ELR (cell line): ENCODE measurements at regions not wholly inside any gene's neighbourhood (a gene's known extent, or its start where the extent isn't known, plus 50 kb on each side); places are given as distances from the start of the nearest gene placed in this dataset.

Experiments used
- DNase-seq: peaks from one replicate; pipeline ENCODE4 v3.0.0-alpha.2; 2015; ENCODE audit warnings: low read depth

DNA sequence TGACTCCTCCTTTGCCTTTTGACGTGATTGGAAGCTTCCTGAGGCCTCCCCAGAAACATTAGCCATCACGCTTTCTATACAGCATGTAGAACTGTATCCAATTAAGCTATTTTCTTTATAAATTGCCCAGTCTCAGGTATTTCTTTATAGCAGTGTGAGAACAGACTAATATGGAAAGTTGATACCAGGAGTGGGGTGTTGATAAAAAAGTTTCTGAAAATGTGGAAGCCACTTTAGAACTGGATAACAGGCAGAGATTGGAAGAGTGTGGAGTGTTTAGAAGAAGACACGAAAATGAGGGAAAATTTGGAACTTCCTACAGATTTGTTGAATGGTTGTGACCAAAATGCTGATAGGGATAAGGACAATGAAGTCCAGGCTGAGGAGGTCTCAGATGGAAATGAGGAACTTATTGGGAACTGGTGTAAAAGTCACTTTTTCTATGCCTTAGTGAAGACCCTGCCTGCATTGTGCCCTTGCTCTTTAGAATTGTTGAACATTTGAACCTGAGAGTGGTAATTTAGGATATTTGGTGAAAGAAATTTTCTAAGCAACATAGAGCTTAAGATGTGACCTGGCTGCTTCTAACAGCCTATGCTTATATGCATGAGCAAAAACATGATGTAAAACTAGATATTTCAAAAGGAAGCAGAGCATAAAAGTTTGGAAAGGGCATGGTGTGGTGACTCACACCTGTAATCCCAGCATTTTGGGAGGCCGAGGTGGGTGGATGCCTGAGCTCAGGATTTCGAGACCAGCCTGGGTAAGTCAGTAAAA, 969.7 kb downstream of the DSC3 start:
- DNase-seq: no peak

- DNase-seq: no peak
Observed at GRCh38 chr18:30066288-30066687, 976.3 kb downstream of the DSC3 start.

GRCh38 chr18:30057398-30057797, 985.1 kb downstream of the DSC3 start:
- DNase-seq: no peak

- no peak for DNase-seq
Observed at GRCh38 chr18:30056528-30056927, 986.0 kb downstream of the DSC3 start.

DNA sequence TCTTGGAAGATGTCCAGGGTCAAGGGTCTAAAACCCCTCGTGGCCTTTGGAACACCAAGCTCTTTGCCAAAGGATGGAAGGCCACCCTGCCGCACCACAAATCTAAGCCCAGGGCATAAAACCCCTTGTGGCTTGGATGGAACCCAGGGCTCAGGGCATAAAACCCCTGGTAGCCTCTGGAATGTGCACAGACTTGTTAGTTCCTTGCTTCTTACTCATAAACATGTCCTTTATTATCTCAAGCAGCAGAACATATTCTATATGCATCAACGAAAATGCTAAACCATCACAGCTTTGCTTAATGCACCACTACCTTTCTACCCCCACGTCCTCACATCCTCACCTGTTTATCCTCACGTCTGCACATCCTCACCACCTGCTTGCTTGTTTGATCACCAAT, 998.0 kb downstream of the DSC3 start:
- DNase-seq: no peak

- no peak for DNase-seq
Observed at GRCh38 chr18:30039201-30039600, 1003.3 kb downstream of the DSC3 start.

GRCh38 chr18:30034818-30035217, 1007.7 kb downstream of the DSC3 start:
- DNase-seq: no peak

DNA sequence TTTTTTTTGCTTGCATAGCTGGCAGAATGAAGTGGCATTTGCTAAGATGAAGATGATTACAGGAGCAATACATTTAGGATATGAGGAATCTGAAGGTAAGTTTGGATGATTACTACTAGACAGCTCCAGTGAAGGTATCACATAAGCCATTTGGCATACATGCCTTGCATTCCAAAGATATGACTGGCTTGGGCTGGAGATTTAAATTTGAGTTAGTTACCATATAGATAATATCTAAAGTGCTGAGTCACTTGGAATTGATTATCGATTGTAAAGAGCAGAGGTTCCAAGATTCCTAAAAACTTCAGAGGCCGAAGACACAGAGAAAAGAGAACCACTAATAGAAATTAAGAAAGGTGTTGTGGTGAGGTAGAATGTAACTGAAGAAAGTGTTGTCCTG, 1026.4 kb downstream of the DSC3 start:
- DNase-seq: peak; percentile 54

DNA sequence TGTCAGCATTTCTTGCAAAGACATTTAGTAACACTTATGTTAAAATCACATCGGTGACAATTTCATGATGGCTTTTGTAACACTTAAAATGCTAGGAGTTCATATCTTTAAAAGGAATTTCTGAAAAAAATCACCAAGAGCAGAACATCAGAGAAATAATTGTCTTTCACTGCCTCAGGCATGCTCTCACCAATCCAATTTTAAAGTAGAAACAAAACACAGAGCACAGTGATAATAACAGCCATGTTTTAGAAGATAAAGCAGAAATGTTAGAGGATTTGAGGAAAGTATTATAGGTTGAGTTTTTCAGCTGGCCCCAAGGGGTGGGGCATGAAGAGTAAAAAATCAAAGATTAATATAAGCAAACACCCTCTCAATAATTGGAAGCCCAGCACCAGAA, 1037.6 kb downstream of the DSC3 start:
- DNase-seq: no peak

GRCh38 chr18:29982218-29982617, 1060.3 kb downstream of the DSC3 start:
- no peak for DNase-seq

DNA sequence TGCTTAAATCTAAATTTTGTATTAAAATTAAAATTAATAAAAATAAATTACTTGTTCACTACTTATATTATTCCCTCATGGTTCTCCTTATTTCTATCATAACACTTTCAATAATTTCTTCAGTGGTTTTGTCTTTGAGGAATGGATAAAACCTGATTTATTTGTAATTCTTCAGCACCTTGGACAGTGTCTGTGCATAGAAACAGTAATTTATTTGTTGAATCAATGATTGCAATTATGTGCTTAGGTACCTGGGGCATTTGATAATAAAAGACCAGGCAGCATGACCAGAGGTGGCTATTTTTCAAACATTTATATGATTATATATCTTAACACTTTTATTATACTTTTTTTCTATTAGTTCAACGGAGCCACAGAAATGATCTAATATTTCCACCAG, 1062.7 kb downstream of the DSC3 start:
- peak; percentile 19 for DNase-seq

DNA sequence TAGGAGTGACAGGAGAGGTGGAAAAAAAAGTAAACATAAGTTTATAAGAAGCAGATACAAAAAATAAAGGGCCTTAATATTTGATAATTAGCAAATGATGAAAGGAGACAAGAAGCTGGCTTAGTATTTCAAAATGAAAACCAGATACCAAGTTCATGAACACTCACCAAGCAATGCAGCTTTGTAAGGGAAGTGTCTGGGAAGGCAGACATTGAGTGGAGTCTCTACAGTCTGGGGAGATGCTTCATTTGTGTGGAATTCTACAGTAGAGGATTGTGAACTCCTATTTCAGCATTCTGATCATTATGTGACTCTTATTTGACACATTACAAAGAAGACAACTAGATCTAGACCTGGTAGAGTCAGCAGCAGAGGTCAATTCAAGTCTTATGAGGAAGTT, 1072.7 kb downstream of the DSC3 start:
- peak; percentile 33 for DNase-seq

GRCh38 chr18:29962579-29962978, 1080.0 kb downstream of the DSC3 start:
- peak; percentile 55 for DNase-seq

GRCh38 chr18:29960539-29960938, 1082.0 kb downstream of the DSC3 start:
- no peak for DNase-seq

DNA sequence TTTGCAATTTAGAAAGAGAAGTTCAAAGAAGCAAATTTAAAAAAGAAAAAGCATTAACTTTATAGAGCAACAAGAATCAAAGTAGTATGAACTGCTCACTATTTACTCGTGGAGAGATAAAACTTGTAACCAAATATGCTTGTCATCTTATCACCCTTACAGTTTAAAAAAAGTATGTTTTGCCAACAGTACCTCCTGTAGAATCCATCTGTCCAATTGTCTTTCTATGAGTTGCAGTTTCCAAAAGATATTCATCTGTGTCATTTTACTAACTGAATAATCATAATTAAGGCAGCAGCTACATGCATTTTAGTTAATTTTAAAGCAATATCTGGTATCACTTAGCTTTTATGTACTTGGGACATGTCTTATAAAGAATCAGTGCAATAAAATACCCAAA, 1112.3 kb downstream of the DSC3 start:
- no peak for DNase-seq

- DNase-seq: no peak
Observed at GRCh38 chr18:29928081-29928480, 1114.5 kb downstream of the DSC3 start.

DNA sequence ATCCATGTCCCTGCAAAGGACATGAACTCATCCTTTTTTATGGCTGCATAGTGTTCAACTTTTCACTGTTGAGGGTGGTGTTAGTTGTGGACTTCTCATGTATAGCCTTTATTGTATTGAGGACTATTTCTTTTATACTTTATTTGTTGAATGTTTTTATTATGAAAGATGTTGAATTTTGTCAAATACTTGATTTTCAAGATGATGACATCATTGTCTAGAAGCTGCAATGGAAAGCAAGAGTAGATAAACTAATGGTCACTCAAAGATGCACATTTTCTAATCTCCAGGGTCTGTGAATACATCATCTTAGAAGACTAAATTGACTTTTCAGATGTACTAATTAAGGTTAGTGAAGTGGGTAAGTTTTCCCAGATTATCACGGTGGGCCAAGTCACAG, 1117.0 kb downstream of the DSC3 start:
- DNase-seq: no peak

DNA sequence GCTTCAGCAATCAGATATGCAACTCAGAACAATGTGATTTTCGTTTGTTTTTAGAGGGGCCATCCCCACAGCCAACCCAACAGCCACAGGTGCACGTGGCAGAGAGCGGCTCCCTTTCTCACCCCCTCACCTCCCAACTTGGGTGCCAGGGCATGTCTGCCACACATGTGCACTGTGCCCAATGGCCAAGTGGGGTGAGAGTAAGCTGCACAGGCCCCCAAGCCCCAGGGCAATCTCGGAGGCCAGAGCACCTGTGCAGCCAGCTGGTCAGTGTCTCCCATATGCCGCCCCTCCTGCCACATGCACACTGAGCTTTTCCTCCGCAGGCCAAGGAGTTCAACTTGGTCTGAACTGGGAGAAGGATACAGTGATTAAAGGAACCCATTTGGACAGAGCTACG, 1130.2 kb downstream of the DSC3 start:
- DNase-seq: no peak

DNA sequence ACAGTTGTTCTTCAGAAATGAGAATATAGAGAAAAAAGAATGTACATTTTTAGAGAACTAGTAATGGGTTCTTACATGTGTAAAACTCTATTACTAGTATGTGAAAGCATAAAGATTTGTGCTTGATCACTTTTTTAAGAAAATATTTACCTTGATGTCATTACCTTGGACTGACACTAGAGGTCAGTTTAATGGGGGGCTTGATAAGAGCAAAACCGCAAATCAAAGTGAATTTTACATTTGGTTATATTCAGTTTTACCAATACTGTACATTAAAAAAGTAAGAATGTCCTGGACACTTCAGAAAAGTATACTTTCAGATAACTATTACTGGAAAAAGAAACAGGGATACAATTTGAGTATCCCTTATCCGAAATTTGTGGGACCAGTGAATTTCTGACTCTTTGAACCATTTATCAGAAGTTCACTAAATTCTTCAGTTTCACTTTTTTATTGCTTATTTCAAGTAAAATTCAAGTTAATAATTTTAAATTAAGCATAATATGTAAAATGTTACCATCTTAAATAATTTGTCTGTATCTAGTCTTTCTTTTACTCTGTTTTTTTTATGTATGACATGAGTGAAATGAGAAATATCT, 1149.5 kb downstream of the DSC3 start:
- DNase-seq: peak; percentile 50

DNA sequence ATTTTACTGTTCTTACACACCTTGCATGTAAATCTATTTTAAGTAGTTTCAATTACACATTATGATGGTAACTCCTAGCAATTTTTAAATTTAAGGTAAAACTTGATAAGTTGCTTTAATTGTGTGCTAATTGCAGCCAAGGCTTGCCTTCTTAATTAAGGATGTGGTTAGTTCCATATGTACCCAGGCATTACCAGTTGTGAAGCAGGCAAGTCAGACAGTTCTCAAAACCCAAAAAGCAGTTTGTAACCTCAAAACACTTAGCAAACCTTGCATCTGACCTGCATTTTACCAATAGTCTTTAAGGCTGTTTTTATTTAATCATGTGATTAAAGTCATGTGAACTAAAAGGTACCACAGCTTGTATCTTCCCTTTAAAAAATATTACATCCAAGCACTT, 1159.4 kb downstream of the DSC3 start:
- DNase-seq: no peak

GRCh38 chr18:29882620-29883019, 1159.9 kb downstream of the DSC3 start:
- no peak for DNase-seq

DNA sequence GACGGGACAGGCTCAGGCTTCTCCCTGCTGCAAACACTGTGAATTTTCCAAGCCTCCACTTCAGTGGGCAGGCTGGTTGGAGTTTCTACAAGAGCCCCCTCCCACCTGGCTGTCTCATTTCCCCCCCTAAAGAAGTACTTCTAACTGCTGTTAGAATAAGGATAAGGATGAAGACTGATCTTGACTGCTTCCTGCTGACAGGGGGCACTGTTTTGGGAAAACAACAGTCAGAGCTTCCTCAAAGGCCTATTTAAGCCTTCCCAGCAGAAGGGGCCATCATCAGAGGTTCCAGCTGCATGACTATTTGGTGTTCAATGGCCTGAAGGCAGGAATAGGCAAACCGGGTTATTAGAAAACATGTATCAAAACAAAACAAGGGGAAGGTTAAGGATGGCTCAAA, 1162.8 kb downstream of the DSC3 start:
- DNase-seq: no peak

GRCh38 chr18:29874519-29875098, 1167.9 kb downstream of the DSC3 start:
- DNase-seq: peak; percentile 68

- no peak for DNase-seq
Observed at GRCh38 chr18:29873211-29873610, 1169.3 kb downstream of the DSC3 start.
